ENCODE measurements at regions not wholly inside any gene's neighbourhood (a gene's known extent, or its start where the extent isn't known, plus 50 kb on each side); places are given as distances from the start of the nearest gene placed in this dataset.

GRCh38 chr14:106822905-106823304, 1296.5 kb downstream of the TMEM121 start:
- BruUV-seq (replicated peaks), result no TSS peak
- FAIRE-seq, result no peak
- no peaks in the 10 kb centered on the region for H4K20me1 ChIP-seq (ENCODE audit: insufficient read depth, low read length)
- H3K9ac ChIP-seq (ENCODE audit: insufficient read depth, low read depth, low read length), result no peak overlapping the region
- no peaks in the 10 kb centered on the region for H3K9me3 ChIP-seq (ENCODE audit: low read length)
- no peak overlapping the region for H3K4me3 ChIP-seq (replicated peaks in 1 of 3; ENCODE audit: insufficient read depth in 1 of 3, low read depth in 2 of 3, low read length in 3 of 3)
- H3K27ac ChIP-seq (ENCODE audit: extremely low read length, insufficient read depth, low read length), result no peak overlapping the region
- no peak for ATAC-seq
- no peak for DNase-seq (ENCODE audit: low spot score)
- WGBS (ENCODE audit: low lambda C conversion rate), result 27% methylated on average over 7 of the region's 7 CpGs
- H3K4me1 ChIP-seq (ENCODE audit: insufficient read depth, low read length), result no peaks in the 10 kb centered on the region
- ChIA-PET POLR2A (no interaction called here), CTCF (ENCODE audit: low intra/inter-chr PET ratio, low total read pairs) (no interaction called here)
- intact Hi-C loops (cut with micrococcal nuclease; ENCODE audit: unreplicated experiment), result no loop called here
- no peaks in the 10 kb centered on the region for H3K79me2 ChIP-seq (ENCODE audit: insufficient read depth, low read length)
- H3K27me3 ChIP-seq (ENCODE audit: control insufficient read depth in 1 of 2, insufficient read depth in 2 of 2, low read length in 2 of 2), result peaks cover 0 to 6% of the 10 kb centered on the region in 2 experiments; a peak in 1 of 5 replicates
- no peak overlapping the region for H2AFZ ChIP-seq (ENCODE audit: low read length)
- in situ Hi-C loops (cut with HindIII; ENCODE audit: extremely low pct_ligation_motif_present, low pct_unique_long_range_greater_than_20kb), result no loop called here
- no peaks in the 10 kb centered on the region for H3K36me3 ChIP-seq (replicated peaks in 1 of 2; ENCODE audit: control insufficient read depth in 1 of 2, insufficient read depth in 2 of 2, low read length in 2 of 2)
- H3K4me2 ChIP-seq (ENCODE audit: low read depth, low read length), result no peak overlapping the region
- no peak for TF ChIP-seq ISL2 (CRISPR knock-in tag; IDR thresholded peaks at IDR 0.05)
- TF ChIP-seq SNAPC5 (CRISPR knock-in tag; IDR thresholded peaks at IDR 0.05; ENCODE audit: borderline replicate concordance), result no peak
- TF ChIP-seq NR3C1 (CRISPR knock-in tag; IDR thresholded peaks at IDR 0.05), result no peak
- TF ChIP-seq CBFB (CRISPR knock-in tag; IDR thresholded peaks at IDR 0.05), result no peak
- no peak for TF ChIP-seq FOXO4 (CRISPR knock-in tag; conservative IDR thresholded peaks at IDR 0.05)
- TF ChIP-seq TFAP4 (IDR thresholded peaks at IDR 0.05; ENCODE audit: borderline replicate concordance, low read depth), result no peak
- TF ChIP-seq PCBP2 (optimal IDR thresholded peaks at IDR 0.05; ENCODE audit: low read depth, low read length, poor library complexity, severe bottlenecking), result no peak
- TF ChIP-seq RFX3 (CRISPR knock-in tag; IDR thresholded peaks at IDR 0.05), result no peak
- no peak for TF ChIP-seq ZFY (CRISPR knock-in tag; IDR thresholded peaks at IDR 0.05)
- no peak for TF ChIP-seq PRDM15 (CRISPR knock-in tag; IDR thresholded peaks at IDR 0.05)
- no peak for TF ChIP-seq ZNF503 (CRISPR knock-in tag; IDR thresholded peaks at IDR 0.05)
- no peak for TF ChIP-seq NR0B2 (CRISPR knock-in tag; IDR thresholded peaks at IDR 0.05)
- TF ChIP-seq RFXAP (CRISPR knock-in tag; IDR thresholded peaks at IDR 0.05; ENCODE audit: borderline replicate concordance), result no peak
- TF ChIP-seq KLF6 (CRISPR knock-in tag; IDR thresholded peaks at IDR 0.05), result no peak
- TF ChIP-seq ZKSCAN1 (IDR thresholded peaks at IDR 0.05; ENCODE audit: low read length), result no peak
- TF ChIP-seq ATF3 (CRISPR knock-in tag; IDR thresholded peaks at IDR 0.05), result no peak
- TF ChIP-seq RARA (CRISPR knock-in tag; IDR thresholded peaks at IDR 0.05), result no peak

All from HepG2 (cell line).